ENCODE measurements at regions not wholly inside any gene's neighbourhood (a gene's known extent, or its start where the extent isn't known, plus 50 kb on each side); places are given as distances from the start of the nearest gene placed in this dataset.
"Not testable (repeated sequence)": the region's sequence is repeated elsewhere in the genome, so short reads cannot be mapped to it uniquely, and the experiment has no call there.

DNA sequence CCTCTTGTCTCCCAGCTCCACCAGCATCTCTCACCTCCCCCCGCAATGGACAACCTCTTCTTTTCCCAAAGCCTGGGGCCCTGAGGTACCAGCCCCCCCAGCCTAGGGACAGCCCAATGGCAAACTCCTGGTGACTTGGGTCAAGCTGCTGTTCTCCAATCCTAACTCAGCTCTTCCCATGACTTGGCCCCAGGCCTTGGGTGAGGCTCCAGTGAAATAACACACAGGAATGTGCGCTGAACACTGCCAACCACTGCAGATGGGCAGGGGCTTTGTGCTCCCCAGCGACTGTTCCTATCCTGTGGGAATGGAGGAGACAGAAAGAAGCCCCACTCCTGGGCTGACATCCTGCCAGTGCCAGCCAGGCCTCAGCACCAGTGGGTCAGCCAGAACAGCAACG lies 125.2 kb downstream of the LRRC37A3 start:
- TF ChIP-seq, protein P1, sequence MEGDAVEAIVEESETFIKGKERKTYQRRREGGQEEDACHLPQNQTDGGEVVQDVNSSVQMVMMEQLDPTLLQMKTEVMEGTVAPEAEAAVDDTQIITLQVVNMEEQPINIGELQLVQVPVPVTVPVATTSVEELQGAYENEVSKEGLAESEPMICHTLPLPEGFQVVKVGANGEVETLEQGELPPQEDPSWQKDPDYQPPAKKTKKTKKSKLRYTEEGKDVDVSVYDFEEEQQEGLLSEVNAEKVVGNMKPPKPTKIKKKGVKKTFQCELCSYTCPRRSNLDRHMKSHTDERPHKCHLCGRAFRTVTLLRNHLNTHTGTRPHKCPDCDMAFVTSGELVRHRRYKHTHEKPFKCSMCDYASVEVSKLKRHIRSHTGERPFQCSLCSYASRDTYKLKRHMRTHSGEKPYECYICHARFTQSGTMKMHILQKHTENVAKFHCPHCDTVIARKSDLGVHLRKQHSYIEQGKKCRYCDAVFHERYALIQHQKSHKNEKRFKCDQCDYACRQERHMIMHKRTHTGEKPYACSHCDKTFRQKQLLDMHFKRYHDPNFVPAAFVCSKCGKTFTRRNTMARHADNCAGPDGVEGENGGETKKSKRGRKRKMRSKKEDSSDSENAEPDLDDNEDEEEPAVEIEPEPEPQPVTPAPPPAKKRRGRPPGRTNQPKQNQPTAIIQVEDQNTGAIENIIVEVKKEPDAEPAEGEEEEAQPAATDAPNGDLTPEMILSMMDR (optimal IDR thresholded peaks at IDR 0.05 in 1 of 3, IDR thresholded peaks at IDR 0.05 in 1 of 3, conservative IDR thresholded peaks at IDR 0.05 in 1 of 3; ENCODE audit: extremely low read depth in 1 of 3, insufficient read depth in 2 of 3, low read length in 3 of 3), result not testable (repeated sequence)
- not testable (repeated sequence) for TF ChIP-seq EZH2 (IDR thresholded peaks at IDR 0.05; ENCODE audit: low read length)

Data from keratinocyte (primary cell).